ENCODE measurements at regions not wholly inside any gene's neighbourhood (a gene's known extent, or its start where the extent isn't known, plus 50 kb on each side); places are given as distances from the start of the nearest gene placed in this dataset.

- Mint-ChIP-seq H3K4me1 (ENCODE audit: unreplicated experiment) (no peaks in the 10 kb centered on the region), H3K27ac (ENCODE audit: unreplicated experiment) (no peak overlapping the region), H3K4me3 (ENCODE audit: unreplicated experiment) (no peak overlapping the region), H3K36me3 (ENCODE audit: unreplicated experiment) (no peaks in the 10 kb centered on the region), H3K27me3 (ENCODE audit: unreplicated experiment) (peaks cover 4% of the 10 kb centered on the region), H3K9me3 (ENCODE audit: unreplicated experiment) (no peaks in the 10 kb centered on the region)
- DNase-seq (ENCODE audit: extremely low spot score, unreplicated experiment): no peak
- TF ChIP-seq CTCF (IDR thresholded peaks at IDR 0.05): no peak
Measured at GRCh38 chr9:2286825-2287455, 271.8 kb downstream of the SMARCA2 start.

- no peak overlapping the region for H3K4me3 Mint-ChIP-seq (ENCODE audit: unreplicated experiment)
- no peaks in the 10 kb centered on the region for H3K36me3 Mint-ChIP-seq (ENCODE audit: unreplicated experiment)
- H3K27me3 Mint-ChIP-seq (ENCODE audit: unreplicated experiment): peaks cover 10% of the 10 kb centered on the region
- H3K9me3 Mint-ChIP-seq (ENCODE audit: unreplicated experiment): no peaks in the 10 kb centered on the region
- no peak for DNase-seq (ENCODE audit: extremely low spot score, unreplicated experiment)
- no peak for TF ChIP-seq CTCF (IDR thresholded peaks at IDR 0.05)
- no peak overlapping the region for H3K27ac Mint-ChIP-seq (ENCODE audit: unreplicated experiment)
- no peaks in the 10 kb centered on the region for H3K4me1 Mint-ChIP-seq (ENCODE audit: unreplicated experiment)
Measured at GRCh38 chr9:2288309-2288708, 273.2 kb downstream of the SMARCA2 start.

GRCh38 chr9:2289263-2289662, 274.1 kb downstream of the SMARCA2 start:
- no peak for TF ChIP-seq CTCF (IDR thresholded peaks at IDR 0.05)
- Mint-ChIP-seq H3K27me3 (ENCODE audit: unreplicated experiment) (peaks cover 11% of the 10 kb centered on the region), H3K27ac (ENCODE audit: unreplicated experiment) (no peak overlapping the region), H3K4me1 (ENCODE audit: unreplicated experiment) (no peaks in the 10 kb centered on the region), H3K36me3 (ENCODE audit: unreplicated experiment) (no peaks in the 10 kb centered on the region), H3K9me3 (ENCODE audit: unreplicated experiment) (no peaks in the 10 kb centered on the region), H3K4me3 (ENCODE audit: unreplicated experiment) (no peak overlapping the region)
- no peak for DNase-seq (ENCODE audit: extremely low spot score, unreplicated experiment)

GRCh38 chr9:2290382-2290781, 275.2 kb downstream of the SMARCA2 start:
- H3K4me1 Mint-ChIP-seq (ENCODE audit: unreplicated experiment): no peaks in the 10 kb centered on the region
- TF ChIP-seq CTCF (IDR thresholded peaks at IDR 0.05): no peak
- peaks cover 11% of the 10 kb centered on the region for H3K27me3 Mint-ChIP-seq (ENCODE audit: unreplicated experiment)
- H3K4me3 Mint-ChIP-seq (ENCODE audit: unreplicated experiment): no peak overlapping the region
- no peaks in the 10 kb centered on the region for H3K36me3 Mint-ChIP-seq (ENCODE audit: unreplicated experiment)
- H3K9me3 Mint-ChIP-seq (ENCODE audit: unreplicated experiment): no peaks in the 10 kb centered on the region
- H3K27ac Mint-ChIP-seq (ENCODE audit: unreplicated experiment): no peak overlapping the region
- DNase-seq (ENCODE audit: extremely low spot score, unreplicated experiment): no peak

GRCh38 chr9:2291980-2292704, 277.0 kb downstream of the SMARCA2 start:
- H3K9me3 Mint-ChIP-seq (ENCODE audit: unreplicated experiment): no peaks in the 10 kb centered on the region
- no peak for DNase-seq (ENCODE audit: extremely low spot score, unreplicated experiment)
- peaks cover 11% of the 10 kb centered on the region for H3K27me3 Mint-ChIP-seq (ENCODE audit: unreplicated experiment)
- H3K36me3 Mint-ChIP-seq (ENCODE audit: unreplicated experiment): no peaks in the 10 kb centered on the region
- H3K27ac Mint-ChIP-seq (ENCODE audit: unreplicated experiment): no peak overlapping the region
- H3K4me1 Mint-ChIP-seq (ENCODE audit: unreplicated experiment): no peaks in the 10 kb centered on the region
- TF ChIP-seq CTCF (IDR thresholded peaks at IDR 0.05): no peak
- no peak overlapping the region for H3K4me3 Mint-ChIP-seq (ENCODE audit: unreplicated experiment)

Measured in osteocyte (in vitro differentiated cells).